MM.1S (cell line): ENCODE measurements at regions not wholly inside any gene's neighbourhood (a gene's known extent, or its start where the extent isn't known, plus 50 kb on each side); places are given as distances from the start of the nearest gene placed in this dataset.
A peak's percentile ranks its signal among the peaks of the same experiment; 100 is the strongest.
"Not testable (repeated sequence)": the region's sequence is repeated elsewhere in the genome, so short reads cannot be mapped to it uniquely, and the experiment has no call there.

Source experiments
- DNase-seq: peaks from one replicate; pipeline ENCODE4 v3.0.0-alpha.2; 2015
- H2AFZ ChIP-seq: fragments of 300-600 bp; sonication (generic); 2 replicates; pipeline ENCODE4 v1.6.0; 2016; ENCODE audit warnings: antibody characterized with exemption, low read length
- H3F3A ChIP-seq: fragments of 300-600 bp; sonication (generic); 2 replicates; pipeline ENCODE4 v1.6.1; 2016; ENCODE audit warnings: mild to moderate bottlenecking, antibody characterized with exemption, low read length, moderate library complexity, mixed read lengths; ENCODE audit not compliant: insufficient read depth
- H3K27ac ChIP-seq: fragments of 300-600 bp; sonication (generic); 2 replicates; pipeline ENCODE4 v1.5.1; 2016; ENCODE audit warnings: mild to moderate bottlenecking, low read length
- H3K27me3 ChIP-seq: fragments of 300-600 bp; sonication (generic); replicated peaks from 2 replicates; pipeline ENCODE4 v1.6.0; 2016; ENCODE audit warnings: low read length; ENCODE audit not compliant: insufficient read depth
- H3K36me3 ChIP-seq: fragments of 300-600 bp; sonication (generic); replicated peaks from 2 replicates; pipeline ENCODE4 v1.6.1; 2016; ENCODE audit warnings: mild to moderate bottlenecking, low read length, mixed read lengths; ENCODE audit not compliant: insufficient read depth
- H3K4me1 ChIP-seq: fragments of 300-600 bp; sonication (generic); 2 replicates; pipeline ENCODE4 v1.6.1; 2016; ENCODE audit warnings: low read length, mixed read lengths
- H3K4me2 ChIP-seq: fragments of 300-600 bp; sonication (generic); 2 replicates; pipeline ENCODE4 v1.6.0; 2016; ENCODE audit warnings: low read depth, low read length
- H3K4me3 ChIP-seq: fragments of 300-600 bp; sonication (generic); 2 replicates; pipeline ENCODE4 v1.5.1; 2016; ENCODE audit warnings: low read length, mixed read lengths
- H3K79me2 ChIP-seq: fragments of 300-600 bp; sonication (generic); 2 replicates; pipeline ENCODE4 v1.6.1; 2016; ENCODE audit warnings: mixed run types, low read length, mixed read lengths
- H3K9ac ChIP-seq: fragments of 300-600 bp; sonication (generic); 2 replicates; pipeline ENCODE4 v1.6.1; 2016; ENCODE audit warnings: low read length, mixed read lengths
- H3K9me2 ChIP-seq: fragments of 300-600 bp; sonication (generic); replicated peaks from 2 replicates; pipeline ENCODE4 v1.6.1; 2016; ENCODE audit warnings: mild to moderate bottlenecking, low read length, mixed read lengths; ENCODE audit not compliant: insufficient read depth
- H3K9me3 ChIP-seq: fragments of 300-600 bp; sonication (generic); replicated peaks from 2 replicates; pipeline ENCODE4 v1.6.1; 2016; ENCODE audit warnings: mild to moderate bottlenecking, low read length, mixed read lengths; ENCODE audit not compliant: insufficient read depth
- H4K20me1 ChIP-seq: fragments of 300-600 bp; sonication (generic); 2 replicates; pipeline ENCODE4 v1.6.1; 2016; ENCODE audit warnings: mild to moderate bottlenecking, low read length, moderate library complexity, mixed read lengths; ENCODE audit not compliant: insufficient read depth
- EZH2 ChIP-seq: fragments of 300-600 bp; sonication (generic); optimal IDR thresholded peaks from 2 replicates; pipeline ENCODE3; 2017; ENCODE audit warnings: low read depth, mild to moderate bottlenecking, antibody characterized with exemption, low read length, mixed read lengths
- EZH2phosphoT487 ChIP-seq: fragments of 300-600 bp; sonication (generic); IDR thresholded peaks from 2 replicates; pipeline ENCODE4 v1.6.1; 2018; ENCODE audit warnings: antibody characterized with exemption, low read length
- TF ChIP-seq, protein P1 (sequence below): fragments of 300-600 bp; sonication (generic); IDR thresholded peaks from 2 replicates; pipeline ENCODE4 v1.5.1; 2016; ENCODE audit warnings: antibody characterized with exemption, low read length, mixed read lengths

DNA sequence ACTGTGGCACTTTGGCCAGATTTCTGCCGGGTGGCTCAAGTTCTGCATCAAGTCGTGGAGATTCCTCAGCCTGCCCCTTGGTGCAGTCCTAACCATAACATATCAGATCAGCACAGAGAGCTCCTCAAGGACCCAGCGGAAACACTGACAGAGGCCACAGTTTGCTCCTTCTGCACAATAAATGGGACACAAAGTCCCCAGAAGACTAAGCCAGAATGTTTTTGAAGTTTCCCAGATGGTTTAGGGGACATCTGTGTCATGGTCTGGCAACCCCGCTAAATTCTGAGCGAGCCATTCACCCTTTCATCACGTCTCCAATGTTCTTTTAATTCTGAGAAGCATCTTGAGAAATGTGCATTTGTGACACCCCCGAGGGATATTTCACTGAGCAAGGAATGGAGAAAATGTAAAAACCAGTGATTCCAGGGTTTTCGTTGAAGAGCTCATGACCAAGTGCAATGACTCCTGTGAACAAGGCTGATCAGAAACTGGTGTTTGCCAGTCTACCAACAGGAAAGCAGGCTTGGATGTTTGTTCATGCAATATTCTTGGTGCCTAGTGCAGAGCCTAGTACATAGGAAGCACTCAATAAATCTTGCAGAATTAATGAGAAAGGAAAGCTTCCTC lies 64.8 kb upstream of the LMCD1 start:
- no peak overlapping the region for H3K27ac ChIP-seq
- no peaks in the 10 kb centered on the region for H3K27me3 ChIP-seq
- no peaks in the 10 kb centered on the region for H4K20me1 ChIP-seq
- no peaks in the 10 kb centered on the region for H3K9me3 ChIP-seq
- TF ChIP-seq, protein P1, sequence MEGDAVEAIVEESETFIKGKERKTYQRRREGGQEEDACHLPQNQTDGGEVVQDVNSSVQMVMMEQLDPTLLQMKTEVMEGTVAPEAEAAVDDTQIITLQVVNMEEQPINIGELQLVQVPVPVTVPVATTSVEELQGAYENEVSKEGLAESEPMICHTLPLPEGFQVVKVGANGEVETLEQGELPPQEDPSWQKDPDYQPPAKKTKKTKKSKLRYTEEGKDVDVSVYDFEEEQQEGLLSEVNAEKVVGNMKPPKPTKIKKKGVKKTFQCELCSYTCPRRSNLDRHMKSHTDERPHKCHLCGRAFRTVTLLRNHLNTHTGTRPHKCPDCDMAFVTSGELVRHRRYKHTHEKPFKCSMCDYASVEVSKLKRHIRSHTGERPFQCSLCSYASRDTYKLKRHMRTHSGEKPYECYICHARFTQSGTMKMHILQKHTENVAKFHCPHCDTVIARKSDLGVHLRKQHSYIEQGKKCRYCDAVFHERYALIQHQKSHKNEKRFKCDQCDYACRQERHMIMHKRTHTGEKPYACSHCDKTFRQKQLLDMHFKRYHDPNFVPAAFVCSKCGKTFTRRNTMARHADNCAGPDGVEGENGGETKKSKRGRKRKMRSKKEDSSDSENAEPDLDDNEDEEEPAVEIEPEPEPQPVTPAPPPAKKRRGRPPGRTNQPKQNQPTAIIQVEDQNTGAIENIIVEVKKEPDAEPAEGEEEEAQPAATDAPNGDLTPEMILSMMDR, result no peak
- TF ChIP-seq EZH2, result no peak
- no peak for TF ChIP-seq EZH2phosphoT487
- no peak for DNase-seq
- H3K9me2 ChIP-seq, result no peaks in the 10 kb centered on the region
- no peak overlapping the region for H2AFZ ChIP-seq
- H3K4me1 ChIP-seq, result no peaks in the 10 kb centered on the region
- H3K4me3 ChIP-seq, result no peak overlapping the region
- H3K4me2 ChIP-seq, result no peak overlapping the region
- no peaks in the 10 kb centered on the region for H3F3A ChIP-seq
- no peaks in the 10 kb centered on the region for H3K79me2 ChIP-seq
- no peaks in the 10 kb centered on the region for H3K36me3 ChIP-seq
- no peak overlapping the region for H3K9ac ChIP-seq

DNA sequence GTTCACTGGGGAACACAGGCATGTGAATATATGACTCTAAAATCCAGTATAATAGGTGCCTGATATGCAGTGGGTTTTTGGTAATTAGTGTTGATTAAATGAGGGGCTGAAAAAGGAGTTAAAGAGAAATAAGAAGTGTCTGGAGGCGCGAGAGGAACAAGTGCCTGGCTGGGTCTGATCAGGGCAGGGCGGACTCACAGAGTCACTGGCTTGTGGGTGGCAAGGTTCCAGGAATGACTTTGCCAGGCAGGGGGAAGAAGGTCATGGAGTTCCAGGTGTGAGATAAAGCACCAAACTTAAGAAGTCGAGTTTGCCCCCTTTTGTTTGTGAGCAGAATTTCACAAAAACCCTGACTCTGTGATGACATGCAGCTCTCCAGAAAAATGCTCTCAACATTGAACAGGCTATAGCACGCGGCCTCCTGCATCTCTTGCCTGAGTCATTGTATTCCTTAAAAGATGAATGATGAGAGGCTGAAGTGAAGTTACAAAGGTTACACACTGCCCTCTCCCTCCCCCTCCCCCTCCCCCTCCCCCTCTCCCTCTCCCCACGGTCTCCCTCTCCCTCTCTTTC lies 63.0 kb upstream of the LMCD1 start:
- H3K27me3 ChIP-seq, result no peaks in the 10 kb centered on the region
- no peak overlapping the region for H2AFZ ChIP-seq
- H3K36me3 ChIP-seq, result no peaks in the 10 kb centered on the region
- no peak overlapping the region for H3K4me3 ChIP-seq
- no peak for TF ChIP-seq EZH2
- TF ChIP-seq, protein P1, result no peak
- no peak for TF ChIP-seq EZH2phosphoT487
- H3K9me3 ChIP-seq, result no peaks in the 10 kb centered on the region
- no peak overlapping the region for H3K27ac ChIP-seq
- no peaks in the 10 kb centered on the region for H3F3A ChIP-seq
- H3K9me2 ChIP-seq, result no peaks in the 10 kb centered on the region
- no peaks in the 10 kb centered on the region for H3K79me2 ChIP-seq
- no peak overlapping the region for H3K9ac ChIP-seq
- H3K4me2 ChIP-seq, result no peak overlapping the region
- H3K4me1 ChIP-seq, result no peaks in the 10 kb centered on the region
- no peaks in the 10 kb centered on the region for H4K20me1 ChIP-seq
- DNase-seq, result no peak

DNA sequence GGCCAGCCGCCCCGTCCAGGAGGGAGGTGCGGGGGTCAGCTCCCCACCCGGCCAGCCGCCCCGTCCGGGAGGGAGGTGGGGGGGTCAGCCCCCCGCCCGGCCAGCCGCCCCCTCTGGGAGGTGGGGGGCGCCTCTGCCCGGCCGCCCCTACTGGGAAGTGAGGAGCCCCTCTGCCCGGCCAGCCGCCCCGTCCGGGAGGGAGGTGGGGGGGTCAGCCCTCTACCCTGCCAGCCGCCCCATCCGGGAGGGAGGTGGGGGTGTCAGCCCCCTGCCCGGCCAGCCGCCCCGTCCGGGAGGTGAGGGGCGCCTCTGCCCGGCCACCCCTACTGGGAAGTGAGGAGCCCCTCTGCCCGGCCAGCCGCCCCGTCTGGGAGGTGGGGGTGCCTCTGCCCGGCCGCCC lies 61.5 kb upstream of the LMCD1 start:
- DNase-seq, H3K36me3 ChIP-seq, H3K4me2 ChIP-seq, H3K79me2 ChIP-seq, H3F3A ChIP-seq, H3K9me3 ChIP-seq, H3K27ac ChIP-seq, H3K9me2 ChIP-seq, H3K4me3 ChIP-seq, H3K9ac ChIP-seq, H2AFZ ChIP-seq, H3K4me1 ChIP-seq, H3K27me3 ChIP-seq, H4K20me1 ChIP-seq: not testable (repeated sequence)

DNA sequence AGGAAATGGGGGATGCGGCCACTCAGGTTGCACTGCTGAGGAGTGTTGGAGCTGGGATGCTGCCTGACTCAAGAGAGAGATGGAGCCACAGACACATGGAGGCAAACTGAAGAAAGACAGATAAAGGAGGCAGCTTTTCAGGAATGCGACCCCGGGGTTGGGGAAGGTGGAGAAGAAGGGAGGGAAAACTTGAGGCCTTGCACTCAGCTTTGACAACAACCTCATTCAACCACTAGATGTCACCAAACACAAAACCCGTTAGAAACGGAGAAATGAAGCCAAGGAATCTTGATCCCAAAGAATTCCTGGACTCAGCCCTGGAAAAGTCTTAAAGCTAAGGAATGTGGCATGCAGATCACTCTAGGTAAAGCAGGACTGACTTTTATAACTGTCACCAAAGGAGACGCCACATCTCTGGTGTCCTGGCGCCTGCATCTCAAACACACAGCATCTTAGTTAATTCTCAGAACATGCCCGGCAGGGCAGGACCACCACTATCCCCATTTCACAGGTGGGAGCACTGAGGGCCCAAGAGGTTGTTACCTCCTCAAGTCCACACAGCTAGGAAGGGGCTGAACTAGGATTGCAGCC lies 59.6 kb upstream of the LMCD1 start:
- H3F3A ChIP-seq, result no peaks in the 10 kb centered on the region
- TF ChIP-seq, protein P1, result peak; percentile 40
- TF ChIP-seq EZH2phosphoT487 (no peak), EZH2 (no peak)
- no peaks in the 10 kb centered on the region for H3K9me3 ChIP-seq
- no peak overlapping the region for H3K9ac ChIP-seq
- H2AFZ ChIP-seq, result no peak overlapping the region
- no peaks in the 10 kb centered on the region for H4K20me1 ChIP-seq
- H3K27me3 ChIP-seq, result no peaks in the 10 kb centered on the region
- H3K27ac ChIP-seq, result no peak overlapping the region
- H3K36me3 ChIP-seq, result no peaks in the 10 kb centered on the region
- no peaks in the 10 kb centered on the region for H3K79me2 ChIP-seq
- no peak for DNase-seq
- H3K4me1 ChIP-seq, result no peaks in the 10 kb centered on the region
- no peaks in the 10 kb centered on the region for H3K9me2 ChIP-seq
- no peak overlapping the region for H3K4me2 ChIP-seq
- no peak overlapping the region for H3K4me3 ChIP-seq
